ENCODE measurements at regions not wholly inside any gene's neighbourhood (a gene's known extent, or its start where the extent isn't known, plus 50 kb on each side); places are given as distances from the start of the nearest gene placed in this dataset.
A peak's percentile ranks its signal among the peaks of the same experiment; 100 is the strongest.

DNA sequence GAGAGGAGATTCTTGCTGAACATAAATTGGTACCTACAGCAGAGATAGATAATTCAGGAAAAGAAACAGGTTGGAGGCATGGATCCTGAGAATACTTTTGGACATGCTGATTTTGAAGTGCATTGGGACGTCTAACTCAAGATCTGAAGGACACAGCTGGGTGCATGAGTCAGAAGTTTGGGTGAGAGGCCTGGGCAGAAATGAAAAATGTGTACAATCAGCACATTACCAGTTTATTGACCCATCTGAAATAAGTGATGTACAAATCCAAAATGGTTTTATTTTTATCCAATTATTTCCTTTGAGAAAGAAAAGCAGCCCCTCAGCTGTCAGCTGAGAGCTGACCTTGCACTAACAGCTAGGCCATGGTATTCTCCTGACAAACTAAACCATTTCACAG is 975.2 kb upstream of the B3GALT2 start:
- Histone ChIP-seq H3K4me3 (ENCODE audit: low read length) (no peak overlapping the region), H3K27ac (ENCODE audit: low read length) (no peak overlapping the region), H3K9me3 (ENCODE audit: control insufficient read depth, low read length) (no peaks in the 10 kb centered on the region), H3K27me3 (ENCODE audit: control insufficient read depth, insufficient read depth) (no peaks in the 10 kb centered on the region), H3K4me1 (ENCODE audit: control insufficient read depth, insufficient read depth, low read length) (no peaks in the 10 kb centered on the region)
- ATAC-seq (no peak), DNase-seq (no peak)
- 58% methylated on average over 1 of the region's 1 CpG for WGBS
- intact Hi-C loops (cut with DNase I), result no loop called here

DNA sequence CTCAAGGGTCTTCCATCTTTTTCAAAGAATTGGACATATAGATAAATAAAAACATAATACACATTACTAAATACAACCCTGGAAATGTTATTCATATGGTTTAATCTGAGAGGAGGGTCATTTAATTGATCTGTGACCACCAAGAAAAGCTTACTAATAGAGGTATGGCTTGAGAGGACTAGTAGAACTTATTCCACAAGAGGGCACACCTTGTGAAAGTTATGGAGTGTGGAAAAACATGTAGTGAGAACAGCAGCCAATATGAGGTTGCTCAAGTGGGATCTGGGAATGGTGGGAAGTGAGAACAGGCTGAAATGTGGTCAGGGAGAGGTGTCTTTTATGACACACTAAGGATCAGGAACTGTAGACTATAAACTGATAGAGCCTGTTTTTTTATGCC is 973.5 kb upstream of the B3GALT2 start:
- no peaks in the 10 kb centered on the region for H3K9me3 ChIP-seq (ENCODE audit: control insufficient read depth, low read length)
- no peaks in the 10 kb centered on the region for H3K27me3 ChIP-seq (ENCODE audit: control insufficient read depth, insufficient read depth)
- no peak overlapping the region for H3K4me3 ChIP-seq (ENCODE audit: low read length)
- intact Hi-C loops (cut with DNase I), result no loop called here
- no peaks in the 10 kb centered on the region for H3K4me1 ChIP-seq (ENCODE audit: control insufficient read depth, insufficient read depth, low read length)
- no peak overlapping the region for H3K27ac ChIP-seq (ENCODE audit: low read length)
- DNase-seq (no peak), ATAC-seq (no peak)

DNA sequence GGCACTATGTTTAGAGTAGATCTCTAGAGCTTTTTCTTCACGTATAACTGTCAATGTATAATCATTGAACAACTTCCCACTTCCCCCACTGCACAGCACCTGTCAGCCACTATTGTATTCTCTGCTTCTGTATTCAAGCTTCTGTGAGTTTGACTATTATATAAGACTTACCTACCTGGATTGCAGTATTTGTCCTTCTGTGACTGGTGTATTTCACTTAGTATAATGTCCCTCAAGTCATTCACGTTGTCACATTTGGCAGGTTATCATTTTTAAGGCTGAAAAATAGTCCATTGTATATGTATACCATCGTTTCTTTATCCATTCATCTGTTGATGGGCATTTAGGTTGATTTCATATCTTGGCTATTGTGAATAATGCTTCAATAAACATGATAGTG is 969.5 kb upstream of the B3GALT2 start:
- H3K4me1 ChIP-seq (ENCODE audit: control insufficient read depth, insufficient read depth, low read length), result no peaks in the 10 kb centered on the region

DNA sequence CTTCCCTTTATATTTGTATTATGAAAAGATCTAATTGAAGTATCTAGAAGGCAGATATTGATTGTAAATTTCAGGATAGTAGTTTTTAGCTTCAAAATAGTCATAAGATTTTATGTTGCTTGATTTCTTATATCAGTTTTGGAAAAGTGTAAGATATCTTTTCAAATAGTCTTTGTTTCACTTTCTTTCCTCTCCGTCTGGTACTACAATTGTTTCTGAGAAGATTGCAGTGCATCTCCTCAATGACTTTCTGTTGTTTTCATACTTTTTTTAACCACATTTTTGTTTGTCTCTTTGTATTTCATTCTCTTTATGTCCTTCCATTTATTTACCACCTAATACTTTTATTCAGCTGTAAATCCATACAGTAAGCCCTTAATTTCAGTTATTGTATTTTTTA is 964.6 kb upstream of the B3GALT2 start:
- 71% methylated on average over 1 of the region's 1 CpG for WGBS
- Histone ChIP-seq H3K27me3 (ENCODE audit: control insufficient read depth, insufficient read depth) (no peaks in the 10 kb centered on the region), H3K4me1 (ENCODE audit: control insufficient read depth, insufficient read depth, low read length) (no peaks in the 10 kb centered on the region), H3K9me3 (ENCODE audit: control insufficient read depth, low read length) (no peaks in the 10 kb centered on the region), H3K27ac (ENCODE audit: low read length) (no peak overlapping the region), H3K4me3 (ENCODE audit: low read length) (no peak overlapping the region)
- ATAC-seq (no peak), DNase-seq (no peak)
- intact Hi-C loops (cut with DNase I), result no loop called here

More for the DNA sequence above, 969.5 kb upstream of the B3GALT2 start:
- Histone ChIP-seq H3K27me3 (ENCODE audit: control insufficient read depth, insufficient read depth) (no peaks in the 10 kb centered on the region), H3K9me3 (ENCODE audit: control insufficient read depth, low read length) (no peaks in the 10 kb centered on the region), H3K27ac (ENCODE audit: low read length) (no peak overlapping the region), H3K4me3 (ENCODE audit: low read length) (no peak overlapping the region)
- DNase-seq (no peak), ATAC-seq (no peak)
- WGBS, result 68% methylated on average over 3 of the region's 3 CpGs
- intact Hi-C loops (cut with DNase I), result no loop called here

DNA sequence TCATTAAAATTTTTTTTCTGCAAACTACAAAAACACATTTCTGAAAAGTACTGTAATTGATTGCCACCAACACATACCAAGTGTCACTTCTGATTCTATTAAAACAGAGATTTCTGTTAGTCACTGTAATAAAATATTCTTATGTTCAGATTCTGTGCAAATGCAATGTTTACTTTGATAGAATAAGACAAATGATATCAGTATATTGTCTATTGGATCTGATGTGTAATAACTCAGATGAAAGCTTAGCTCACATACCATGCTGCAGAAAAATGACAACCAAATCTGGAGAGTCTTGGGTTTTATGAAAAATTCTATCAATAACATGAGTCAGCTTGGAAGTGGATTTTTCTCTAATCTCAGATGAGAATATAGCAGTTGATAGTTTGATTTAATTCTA is 963.8 kb upstream of the B3GALT2 start:
- Histone ChIP-seq H3K4me3 (ENCODE audit: low read length) (no peak overlapping the region), H3K27me3 (ENCODE audit: control insufficient read depth, insufficient read depth) (no peaks in the 10 kb centered on the region), H3K9me3 (ENCODE audit: control insufficient read depth, low read length) (no peaks in the 10 kb centered on the region), H3K4me1 (ENCODE audit: control insufficient read depth, insufficient read depth, low read length) (no peaks in the 10 kb centered on the region), H3K27ac (ENCODE audit: low read length) (no peak overlapping the region)
- intact Hi-C loops (cut with DNase I), result no loop called here
- ATAC-seq, result no peak
- no peak for DNase-seq

DNA sequence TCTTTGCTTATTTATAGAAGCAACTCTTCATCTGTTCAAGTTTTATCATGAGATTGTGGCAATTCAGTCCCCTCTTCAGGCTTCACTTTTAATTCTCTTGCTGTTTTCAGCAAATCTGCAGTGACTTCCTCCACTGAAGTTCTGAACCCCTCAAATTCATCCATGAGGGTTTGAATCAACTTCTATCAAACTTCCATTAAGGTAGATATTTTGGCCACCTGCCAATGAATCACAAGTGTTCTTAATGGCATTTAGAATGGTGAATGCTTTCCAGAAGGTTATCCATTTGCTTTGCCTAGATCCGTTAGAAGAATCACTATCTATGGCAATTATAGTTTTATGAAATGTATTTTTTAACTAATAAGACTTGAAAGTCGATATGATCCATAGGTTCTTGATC is 946.7 kb upstream of the B3GALT2 start:
- H3K27me3 ChIP-seq (ENCODE audit: control insufficient read depth, insufficient read depth), result no peaks in the 10 kb centered on the region
- DNase-seq (no peak), ATAC-seq (no peak)
- no peaks in the 10 kb centered on the region for H3K9me3 ChIP-seq (ENCODE audit: control insufficient read depth, low read length)
- intact Hi-C loops (cut with DNase I), result no loop called here
- no peak overlapping the region for H3K27ac ChIP-seq (ENCODE audit: low read length)
- no peak overlapping the region for H3K4me3 ChIP-seq (ENCODE audit: low read length)
- WGBS, result 80% methylated on average over 2 of the region's 2 CpGs
- no peaks in the 10 kb centered on the region for H3K4me1 ChIP-seq (ENCODE audit: control insufficient read depth, insufficient read depth, low read length)

DNA sequence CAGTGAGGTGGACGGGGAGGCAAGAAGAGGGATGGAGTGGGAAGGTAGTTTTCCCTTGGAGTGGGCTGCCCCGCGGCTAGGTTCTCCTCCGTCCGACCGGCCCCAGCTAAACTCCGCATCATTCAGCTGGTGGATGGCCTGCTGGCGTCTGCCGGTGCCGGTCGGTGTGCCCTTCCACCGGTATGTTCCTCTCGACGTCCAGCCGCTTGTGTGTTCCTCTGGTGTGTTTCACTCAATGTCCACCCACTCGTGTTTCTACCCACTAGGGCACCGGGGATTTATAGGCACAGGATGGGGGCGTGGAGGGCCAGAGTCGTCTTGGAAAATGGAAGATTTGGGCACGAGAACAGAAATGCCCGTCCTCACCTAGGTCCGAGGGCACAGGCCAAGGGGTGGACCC is 931.7 kb upstream of the B3GALT2 start:
- DNase-seq, result peak in 1 of 3 donors; percentile 41
- H3K27me3 ChIP-seq (ENCODE audit: control insufficient read depth, insufficient read depth), result no peaks in the 10 kb centered on the region
- 94% methylated on average over 22 of the region's 22 CpGs for WGBS

DNA sequence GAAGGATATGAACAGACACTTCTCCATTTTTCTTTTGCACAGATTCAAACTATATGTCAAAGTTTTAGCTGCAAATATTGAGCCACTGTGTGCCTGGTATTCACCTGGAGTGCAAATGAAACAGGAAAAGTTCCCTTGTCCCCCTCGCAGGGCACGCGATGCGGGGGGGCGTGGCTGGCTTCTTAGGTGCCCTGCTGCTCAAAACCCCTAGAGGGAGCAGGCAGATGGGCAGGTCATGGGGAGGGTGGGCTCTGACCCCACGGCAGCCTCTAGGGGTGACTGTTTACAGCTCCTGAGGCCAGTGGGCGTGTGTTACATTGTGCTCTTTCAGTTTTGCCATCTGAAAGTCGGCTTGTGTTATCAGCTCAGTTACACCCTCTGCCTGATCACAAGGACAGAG is 931.2 kb upstream of the B3GALT2 start:
- DNase-seq (peak in 1 of 3 donors; percentile 18), ATAC-seq (no peak)
- Histone ChIP-seq H3K27me3 (ENCODE audit: control insufficient read depth, insufficient read depth) (no peaks in the 10 kb centered on the region), H3K4me3 (ENCODE audit: low read length) (no peak overlapping the region), H3K9me3 (ENCODE audit: control insufficient read depth, low read length) (no peaks in the 10 kb centered on the region), H3K27ac (ENCODE audit: low read length) (no peak overlapping the region), H3K4me1 (ENCODE audit: control insufficient read depth, insufficient read depth, low read length) (no peaks in the 10 kb centered on the region)
- intact Hi-C loops (cut with DNase I), result no loop called here
- 70% methylated on average over 8 of the region's 8 CpGs for WGBS

More for the DNA sequence above, 931.7 kb upstream of the B3GALT2 start:
- no peaks in the 10 kb centered on the region for H3K9me3 ChIP-seq (ENCODE audit: control insufficient read depth, low read length)
- H3K4me3 ChIP-seq (ENCODE audit: low read length), result no peak overlapping the region
- intact Hi-C loops (cut with DNase I), result no loop called here
- no peak for ATAC-seq
- no peaks in the 10 kb centered on the region for H3K4me1 ChIP-seq (ENCODE audit: control insufficient read depth, insufficient read depth, low read length)
- H3K27ac ChIP-seq (ENCODE audit: low read length), result no peak overlapping the region

DNA sequence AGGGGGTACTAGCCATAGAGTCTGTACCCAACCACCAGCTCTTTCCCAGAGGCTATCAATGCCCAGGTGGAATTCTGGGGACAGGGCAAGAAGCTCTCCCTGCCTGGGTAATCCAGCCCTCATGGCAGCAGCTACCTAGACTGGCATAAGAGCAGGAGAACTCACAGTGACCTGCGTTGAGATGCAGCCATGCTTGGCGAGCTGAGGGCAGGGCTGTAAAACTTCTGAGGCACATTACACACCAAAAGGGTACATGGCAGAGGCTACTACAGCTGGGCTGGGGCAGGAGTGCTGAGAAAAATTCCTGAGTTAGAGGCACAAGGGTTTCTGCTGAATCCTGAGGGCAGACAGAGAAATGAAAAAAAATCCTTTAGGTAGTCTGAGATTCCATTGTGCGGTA is 927.9 kb upstream of the B3GALT2 start:
- intact Hi-C loops (cut with DNase I), result no loop called here
- WGBS, result 59% methylated on average over 3 of the region's 3 CpGs
- Histone ChIP-seq H3K27me3 (ENCODE audit: control insufficient read depth, insufficient read depth) (no peaks in the 10 kb centered on the region), H3K4me1 (ENCODE audit: control insufficient read depth, insufficient read depth, low read length) (no peaks in the 10 kb centered on the region), H3K9me3 (ENCODE audit: control insufficient read depth, low read length) (no peaks in the 10 kb centered on the region), H3K4me3 (ENCODE audit: low read length) (no peak overlapping the region), H3K27ac (ENCODE audit: low read length) (no peak overlapping the region)
- no peak for ATAC-seq
- no peak for DNase-seq

DNA sequence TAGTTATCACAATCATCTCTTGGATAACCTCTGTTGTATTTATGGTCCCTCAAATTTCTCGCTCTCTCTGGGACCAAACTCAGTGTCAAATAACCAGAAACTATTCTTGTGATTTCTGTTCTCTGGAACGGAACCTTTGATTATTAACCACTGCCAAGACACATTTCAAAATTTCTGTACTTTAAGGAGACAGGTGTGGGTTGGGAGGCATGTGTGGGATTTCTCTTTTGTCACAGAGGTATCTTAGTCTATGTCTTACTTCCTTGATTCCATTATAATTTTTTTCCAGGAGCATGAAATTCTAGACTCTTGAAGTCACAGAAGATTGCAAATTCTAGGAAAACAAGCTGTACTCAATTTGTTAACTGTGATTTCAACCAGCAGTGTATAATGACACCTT is 919.0 kb upstream of the B3GALT2 start:
- no peaks in the 10 kb centered on the region for H3K4me1 ChIP-seq (ENCODE audit: control insufficient read depth, insufficient read depth, low read length)
- DNase-seq (no peak), ATAC-seq (no peak)
- 83% methylated on average over 2 of the region's 2 CpGs for WGBS
- H3K27me3 ChIP-seq (ENCODE audit: control insufficient read depth, insufficient read depth), result no peaks in the 10 kb centered on the region
- intact Hi-C loops (cut with DNase I), result no loop called here
- H3K9me3 ChIP-seq (ENCODE audit: control insufficient read depth, low read length), result no peaks in the 10 kb centered on the region
- no peak overlapping the region for H3K4me3 ChIP-seq (ENCODE audit: low read length)
- no peak overlapping the region for H3K27ac ChIP-seq (ENCODE audit: low read length)

DNA sequence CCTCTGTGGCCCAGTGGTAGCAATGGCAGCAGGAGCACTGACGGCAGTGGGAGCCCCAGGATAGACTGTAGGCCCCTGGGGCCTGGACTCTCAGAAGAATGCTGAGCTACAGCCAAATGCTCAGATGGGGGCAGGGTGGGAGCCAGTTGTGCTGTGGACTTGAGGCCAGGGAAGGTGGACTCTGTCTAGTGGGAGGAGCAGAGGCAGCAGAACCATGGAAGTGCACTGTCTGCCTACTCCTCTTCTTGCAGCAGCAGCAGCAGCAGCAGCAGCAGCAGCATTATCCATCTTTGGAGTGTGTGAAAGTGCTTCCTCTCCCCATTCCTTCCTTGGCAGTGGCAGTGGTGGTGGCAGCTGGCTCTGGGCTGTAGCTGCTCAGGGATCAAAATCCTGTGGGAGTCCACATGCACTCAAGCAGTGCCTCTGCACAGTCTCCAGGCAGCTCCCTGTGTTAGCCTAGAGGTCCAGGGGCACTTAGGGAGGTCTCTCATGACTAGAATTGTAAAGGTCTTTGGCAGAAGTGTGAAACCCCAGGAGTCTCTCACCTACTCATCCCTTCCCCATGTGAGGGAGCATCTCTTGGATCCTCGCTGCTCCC is 917.9 kb upstream of the B3GALT2 start:
- no peak overlapping the region for H3K27ac ChIP-seq (ENCODE audit: low read length)
- no peaks in the 10 kb centered on the region for H3K9me3 ChIP-seq (ENCODE audit: control insufficient read depth, low read length)
- intact Hi-C loops (cut with DNase I), result no loop called here
- ATAC-seq (peak in 1 of 2 donors; percentile 14), DNase-seq (peak in 1 of 3 donors; percentile 44)
- WGBS, result 68% methylated on average over 2 of the region's 2 CpGs
- no peaks in the 10 kb centered on the region for H3K27me3 ChIP-seq (ENCODE audit: control insufficient read depth, insufficient read depth)
- no peaks in the 10 kb centered on the region for H3K4me1 ChIP-seq (ENCODE audit: control insufficient read depth, insufficient read depth, low read length)
- no peak overlapping the region for H3K4me3 ChIP-seq (ENCODE audit: low read length)

DNA sequence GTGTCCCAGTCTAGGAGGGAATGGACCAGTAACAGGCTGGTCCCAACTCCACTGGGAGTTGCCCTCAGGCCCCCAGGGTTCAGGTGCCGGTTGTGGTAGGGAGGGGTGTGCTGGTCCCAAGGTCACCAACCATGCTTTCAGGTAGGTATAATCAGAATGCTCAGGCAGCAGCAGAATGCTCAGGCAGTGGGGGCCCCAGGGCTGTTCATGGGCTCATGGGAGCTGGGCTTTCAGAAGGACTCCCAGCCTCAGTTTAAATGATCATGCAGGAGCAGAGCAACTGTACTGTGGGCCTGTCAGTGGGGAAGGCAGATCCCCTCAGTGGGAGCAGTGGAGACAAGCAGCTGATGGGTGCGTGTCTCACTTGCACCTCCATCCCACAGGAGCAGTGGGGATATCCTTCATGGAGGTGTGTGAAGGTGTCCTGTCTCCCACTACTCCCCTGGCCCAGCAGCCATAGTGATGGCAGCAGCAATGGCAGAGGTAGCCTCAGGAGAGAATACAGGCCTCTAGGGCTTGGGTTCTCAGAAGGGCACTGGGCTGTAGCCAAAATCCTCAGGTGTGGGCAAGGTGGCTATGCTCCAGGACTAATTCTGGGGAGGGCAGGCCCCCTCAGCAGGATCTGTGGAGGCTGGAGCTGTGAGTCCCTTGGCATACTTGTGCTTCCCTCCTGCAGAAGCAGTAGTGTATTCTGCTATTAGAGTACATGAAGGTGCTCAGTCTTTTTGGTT is 917.3 kb upstream of the B3GALT2 start:
- no peak for ATAC-seq
- WGBS, result 50% methylated on average over 2 of the region's 2 CpGs
- Histone ChIP-seq H3K27ac (ENCODE audit: low read length) (no peak overlapping the region), H3K27me3 (ENCODE audit: control insufficient read depth, insufficient read depth) (no peaks in the 10 kb centered on the region), H3K9me3 (ENCODE audit: control insufficient read depth, low read length) (no peaks in the 10 kb centered on the region), H3K4me1 (ENCODE audit: control insufficient read depth, insufficient read depth, low read length) (no peaks in the 10 kb centered on the region), H3K4me3 (ENCODE audit: low read length) (no peak overlapping the region)
- intact Hi-C loops (cut with DNase I), result no loop called here
- DNase-seq, result no peak
